UCSD-AML1 (cell line): ENCODE measurements at regions not wholly inside any gene's neighbourhood (a gene's known extent, or its start where the extent isn't known, plus 50 kb on each side); places are given as distances from the start of the nearest gene placed in this dataset.
"Not testable (repeated sequence)": the region's sequence is repeated elsewhere in the genome, so short reads cannot be mapped to it uniquely, and the experiment has no call there.

ENCODE experiments used
- DNase-seq: peaks from one replicate; lab custom pipeline; 2025; ENCODE audit not compliant: unreplicated experiment; lab: John Stamatoyannopoulos, UW

DNA sequence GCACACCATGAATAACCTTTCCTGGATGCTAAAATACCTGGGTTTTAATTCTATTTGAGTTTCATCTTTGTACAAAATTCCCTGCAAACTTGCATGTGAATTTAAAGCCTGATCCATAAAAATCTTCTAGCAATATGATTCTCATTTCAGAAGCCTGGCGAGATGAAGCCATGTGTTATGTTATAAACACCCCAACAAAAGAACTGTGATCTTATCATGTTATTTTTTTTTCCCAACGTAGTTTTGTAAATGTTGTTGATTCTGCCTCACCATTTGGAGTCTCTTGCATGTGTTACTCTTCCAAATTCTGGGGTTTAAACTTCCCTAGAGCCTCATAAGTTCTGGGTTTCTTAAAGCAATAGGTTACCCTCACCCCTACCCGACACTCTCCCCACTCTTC, 428.1 kb upstream of the DPH6 start:
- DNase-seq = no peak

GRCh38 chr15:35975941-35976340, 430.0 kb upstream of the DPH6 start:
- no peak for DNase-seq

GRCh38 chr15:35979608-35980007, 433.6 kb upstream of the DPH6 start:
- DNase-seq = no peak

DNA sequence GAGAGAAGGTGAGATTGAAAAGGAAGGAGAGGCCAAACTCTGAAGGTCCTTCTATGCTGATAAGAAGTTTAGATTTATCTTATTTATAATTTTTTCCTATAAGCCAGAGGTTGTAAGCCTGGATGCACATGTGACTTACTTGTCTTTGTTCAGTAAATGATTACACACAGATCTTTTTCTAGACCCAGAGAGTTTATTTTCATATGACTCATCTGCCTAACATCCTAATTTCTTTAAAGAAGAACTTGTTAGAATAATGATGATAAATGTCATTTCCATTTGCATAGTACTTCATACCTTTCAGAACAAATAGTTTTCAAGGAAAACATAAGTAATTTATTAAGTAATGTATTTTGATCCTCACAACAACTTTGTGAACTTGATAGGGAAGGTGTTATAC, 434.8 kb upstream of the DPH6 start:
- no peak for DNase-seq

GRCh38 chr15:35986191-35986721, 440.3 kb upstream of the DPH6 start:
- no peak for DNase-seq

DNA sequence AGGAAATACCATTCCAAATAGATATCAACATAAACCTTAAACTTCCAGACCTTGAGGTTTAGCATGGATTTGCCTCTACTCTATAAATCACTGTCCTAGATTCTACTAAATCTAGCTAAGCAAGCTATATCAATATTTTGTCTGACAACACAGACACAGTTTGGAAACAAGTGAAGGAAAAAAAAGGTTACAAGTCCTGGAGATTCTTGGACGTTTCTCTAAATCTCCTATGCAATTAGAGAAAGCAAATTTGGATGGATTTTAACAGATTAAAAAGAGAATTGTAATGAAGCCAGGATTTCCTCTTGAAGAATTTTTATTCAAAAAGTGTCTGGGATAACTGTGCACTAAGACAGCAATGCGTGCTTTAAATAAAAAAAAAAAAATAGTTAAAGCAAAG, 441.1 kb upstream of the DPH6 start:
- DNase-seq = no peak

DNA sequence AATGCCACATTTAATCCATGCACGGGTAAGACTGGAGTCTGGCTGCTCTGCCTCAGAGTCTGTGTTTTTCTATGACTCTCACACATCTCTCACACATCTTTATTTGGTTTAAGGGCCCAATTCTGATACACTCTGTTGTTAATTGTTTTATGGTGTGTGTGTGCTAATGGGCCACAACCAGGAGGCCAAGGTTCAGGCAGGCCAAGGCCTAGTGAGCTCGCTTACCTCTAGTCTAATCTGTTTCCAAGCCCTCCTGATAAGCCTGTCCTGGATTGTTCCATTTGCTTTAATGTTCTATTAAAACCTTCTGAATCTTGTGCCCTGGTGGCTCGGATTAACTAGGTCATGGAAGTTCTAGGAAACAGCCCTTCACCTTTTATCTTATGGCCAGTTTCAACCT, 445.4 kb upstream of the DPH6 start:
- DNase-seq = no peak

DNA sequence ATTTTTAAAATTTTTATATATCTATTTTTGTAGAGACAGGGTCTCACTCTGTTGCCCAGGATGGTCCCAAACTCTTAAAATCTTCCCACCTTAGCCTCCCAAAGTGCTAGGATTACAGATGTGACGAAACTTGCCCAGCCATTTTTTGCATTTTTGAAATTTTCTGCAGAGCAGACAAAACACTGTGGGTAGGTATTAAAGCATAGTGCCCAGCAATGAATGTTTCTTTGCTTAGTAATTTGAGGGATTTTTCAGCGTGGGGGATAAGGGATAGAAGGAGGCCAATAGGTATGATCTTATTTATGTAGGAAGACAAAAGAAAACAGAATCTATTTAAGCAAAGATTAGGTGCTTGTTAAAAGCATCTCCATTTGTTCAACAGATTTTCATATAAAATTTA, 446.8 kb upstream of the DPH6 start:
- DNase-seq = no peak

GRCh38 chr15:35993196-35993595, 447.2 kb upstream of the DPH6 start:
- no peak for DNase-seq

GRCh38 chr15:35994876-35995275, 448.9 kb upstream of the DPH6 start:
- no peak for DNase-seq

- no peak for DNase-seq
These were observed 453.0 kb upstream of the DPH6 start for GRCh38 chr15:35998663-35999602.

- no peak for DNase-seq
These were observed 459.0 kb upstream of the DPH6 start for GRCh38 chr15:36004891-36005490.

DNA sequence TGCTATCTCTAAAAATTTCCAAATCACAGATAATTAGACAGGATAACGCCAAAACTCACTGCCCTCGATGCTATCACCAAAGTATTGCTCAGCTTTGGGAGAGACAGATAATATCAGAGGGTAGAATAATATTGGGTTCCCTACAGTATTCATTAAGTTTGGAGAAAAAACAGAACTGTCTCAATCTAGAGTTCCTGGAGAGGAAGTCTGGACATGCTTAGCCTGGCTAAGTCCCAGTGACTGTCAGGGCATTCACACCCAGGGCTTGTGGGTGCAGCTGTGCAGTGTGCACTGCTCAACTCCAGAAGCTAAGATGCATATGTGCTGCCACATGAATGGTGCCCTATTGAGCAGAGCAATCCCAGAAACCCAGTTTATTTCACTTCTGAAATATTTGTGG, 459.6 kb upstream of the DPH6 start:
- peak; percentile 9 for DNase-seq

DNA sequence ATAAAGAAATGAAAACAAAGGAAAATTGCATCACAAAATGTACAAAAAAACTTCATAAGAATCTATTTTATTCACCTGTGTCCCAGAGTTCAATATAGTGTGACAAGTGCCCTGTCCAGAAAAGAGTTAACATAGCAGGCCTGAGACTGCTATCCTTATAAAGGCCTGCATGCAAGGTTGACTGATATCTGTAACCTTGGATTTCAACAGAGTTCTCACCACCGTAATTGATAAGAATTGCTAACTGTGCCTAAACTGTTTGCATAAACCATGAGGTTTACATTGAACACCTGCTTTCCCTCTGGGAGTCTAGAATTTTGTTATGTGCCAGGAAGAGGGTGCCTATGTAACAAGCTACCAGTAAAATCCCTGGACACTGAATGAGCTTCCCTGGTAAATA, 461.7 kb upstream of the DPH6 start:
- no peak for DNase-seq

DNA sequence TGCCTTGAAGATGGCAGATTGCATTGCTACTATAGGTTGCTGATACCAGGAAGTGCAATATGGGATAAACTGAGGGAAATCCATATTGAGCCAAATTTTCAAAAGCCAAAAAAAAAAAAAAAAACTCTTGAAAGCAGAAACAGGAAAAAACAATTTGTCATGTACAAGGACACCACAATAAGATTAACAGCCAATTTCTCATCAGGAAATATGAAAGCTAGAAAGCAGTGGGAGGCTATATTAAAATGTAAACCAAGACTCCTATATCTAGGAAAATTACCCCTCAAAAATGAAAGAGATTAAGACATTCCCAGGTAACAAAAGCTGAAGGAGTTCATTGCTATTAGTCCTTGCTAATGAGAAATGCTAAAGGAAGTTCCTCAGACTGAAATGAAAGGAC, 462.8 kb upstream of the DPH6 start:
- DNase-seq = no peak

DNA sequence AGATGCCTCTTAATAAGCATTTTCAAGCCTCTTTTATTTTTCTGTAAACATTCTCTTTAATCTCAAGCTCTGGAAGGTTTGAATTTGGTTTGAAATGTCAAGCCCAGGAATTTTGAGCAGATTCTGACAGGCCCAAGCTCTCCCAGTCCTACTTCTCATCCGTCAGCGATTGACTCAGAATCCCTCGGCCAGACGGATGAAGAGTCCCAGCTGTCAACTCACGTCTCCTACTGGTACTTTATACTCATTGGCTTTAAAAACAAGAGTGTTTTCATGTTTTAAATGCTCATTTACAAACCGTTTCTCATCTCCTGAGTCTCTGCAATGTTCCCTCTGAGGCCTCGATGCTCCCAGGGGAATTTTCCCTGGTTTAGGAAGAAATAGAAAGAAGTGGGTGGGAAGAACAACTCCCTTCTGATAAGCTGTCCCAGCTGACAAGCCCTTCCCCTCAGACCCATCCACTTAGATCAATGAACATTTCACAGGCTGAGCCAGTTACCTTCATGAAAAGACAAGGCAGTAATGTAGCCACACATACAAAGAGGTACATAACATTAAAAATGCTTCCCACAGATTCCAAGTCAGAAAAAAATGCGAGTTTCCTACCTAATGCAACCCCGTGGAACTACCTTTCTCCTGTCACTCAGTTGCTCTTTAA, 478.2 kb upstream of the DPH6 start:
- DNase-seq = no peak

- DNase-seq = no peak
These were observed 480.8 kb upstream of the DPH6 start for GRCh38 chr15:36026627-36027283.

DNA sequence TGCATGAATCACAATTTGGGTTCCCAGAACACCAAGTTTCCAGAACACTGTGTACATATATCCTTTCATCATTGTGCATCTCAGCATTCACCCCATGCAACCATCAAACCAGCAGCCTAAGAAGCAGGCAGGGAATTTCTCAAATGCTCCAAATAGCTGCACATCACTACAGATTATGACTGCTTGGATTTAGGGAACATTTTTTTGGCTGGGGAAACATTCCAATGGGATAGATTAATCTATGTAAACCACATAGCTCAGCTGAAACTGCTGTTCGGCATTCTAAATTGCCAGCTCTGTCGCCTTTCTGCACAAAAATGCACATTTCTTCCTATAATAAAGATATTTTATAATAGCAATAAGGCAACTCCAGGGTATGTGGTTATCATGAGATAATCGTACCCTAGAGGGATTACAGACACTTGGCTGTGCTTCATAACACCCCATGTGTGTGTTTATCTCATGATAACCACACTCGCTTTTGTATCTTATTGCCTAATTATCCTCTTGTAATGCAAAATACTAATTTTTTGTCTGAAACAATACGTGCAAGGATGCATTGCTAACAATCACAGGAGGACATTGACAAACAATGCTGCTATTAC, 483.7 kb upstream of the DPH6 start:
- no peak for DNase-seq

GRCh38 chr15:36039996-36040572, 494.1 kb upstream of the DPH6 start:
- DNase-seq = no peak

- not testable (repeated sequence) for DNase-seq
These were observed 501.2 kb upstream of the DPH6 start for GRCh38 chr15:36047018-36047716.
